HG03097 (cell line): ENCODE measurements at regions not wholly inside any gene's neighbourhood (a gene's known extent, or its start where the extent isn't known, plus 50 kb on each side); places are given as distances from the start of the nearest gene placed in this dataset.

ENCODE experiments used
- ATAC-seq: cut with Tn5 transposase; IDR thresholded peaks from one replicate; pipeline ENCODE4 v1.9.1; 2021; ENCODE audit not compliant: unreplicated experiment, low FRiP score

- no peak for ATAC-seq
Measured at GRCh38 chr2:161085149-161085548, 75.1 kb upstream of the TANK start.

GRCh38 chr2:161088658-161089350, 71.4 kb upstream of the TANK start:
- peak; percentile 78 for ATAC-seq

GRCh38 chr2:161090411-161090810, 69.8 kb upstream of the TANK start:
- ATAC-seq, result peak; percentile 47

GRCh38 chr2:161095314-161095713, 64.9 kb upstream of the TANK start:
- ATAC-seq, result no peak

GRCh38 chr2:161096336-161096735, 63.9 kb upstream of the TANK start:
- ATAC-seq, result no peak

GRCh38 chr2:161097157-161097556, 63.1 kb upstream of the TANK start:
- no peak for ATAC-seq

GRCh38 chr2:161100211-161100895, 59.9 kb upstream of the TANK start:
- ATAC-seq, result no peak

- no peak for ATAC-seq
Measured at GRCh38 chr2:161101406-161101805, 58.8 kb upstream of the TANK start.

- no peak for ATAC-seq
Measured at GRCh38 chr2:161102770-161103450, 57.3 kb upstream of the TANK start.

- ATAC-seq, result no peak
Measured at GRCh38 chr2:161103451-161103831, 56.8 kb upstream of the TANK start.

- peak; percentile 84 for ATAC-seq
Measured at GRCh38 chr2:161104054-161104553, 56.1 kb upstream of the TANK start.

GRCh38 chr2:161107265-161107664, 53.0 kb upstream of the TANK start:
- no peak for ATAC-seq
